HEK293 (cell line): ENCODE measurements at regions not wholly inside any gene's neighbourhood (a gene's known extent, or its start where the extent isn't known, plus 50 kb on each side); places are given as distances from the start of the nearest gene placed in this dataset.

Source experiments
- CTCF ChIA-PET: fragments of 350-600 bp; formaldehyde crosslinking; extraction: SDS; loops from one replicate; lab custom pipeline; 2021; ENCODE audit warnings: antibody characterized with exemption; lab: Yijun Ruan, JAX
- POLR2A ChIA-PET: fragments of 300-600 bp; formaldehyde crosslinking; extraction: SDS; loops from one replicate; lab custom pipeline; 2020; ENCODE audit warnings: antibody characterized with exemption, inconsistent platforms; lab: Yijun Ruan, JAX
- H3K27ac ChIP-seq: fragments of 200-500 bp; sonication (Bioruptor generic); 2 replicates; pipeline ENCODE4 v1.5.1; 2014; ENCODE audit warnings: low read depth, low read length, control low read depth, inconsistent platforms; ENCODE audit errors: extremely low read depth
- H3K36me3 ChIP-seq, 2 experiments: fragments of 200-500 bp in 1 of 2; sonication (Bioruptor generic) in 1 of 2; 1 replicate in 1 of 2; 2 replicates in 1 of 2; pipeline ENCODE4 v1.5.1; 2014 to 2017; ENCODE audit warnings: inconsistent platforms in 2 of 2, low read length in 2 of 2; ENCODE audit not compliant: control insufficient read depth in 2 of 2, insufficient read depth in 1 of 2
- H3K4me1 ChIP-seq: fragments of 200-500 bp; sonication (Bioruptor generic); 2 replicates; pipeline ENCODE4 v1.5.1; 2014; ENCODE audit warnings: mild to moderate bottlenecking, low read length, inconsistent platforms; ENCODE audit not compliant: control insufficient read depth, insufficient read depth
- H3K4me3 ChIP-seq: 2 replicates; pipeline ENCODE4 v1.5.1; 2011; ENCODE audit warnings: low read depth, mild to moderate bottlenecking, control low read depth, low read length, moderate library complexity
- H3K9me3 ChIP-seq: fragments of 200-500 bp; sonication (Bioruptor generic); 2 replicates; pipeline ENCODE4 v1.5.1; 2014; ENCODE audit warnings: low read depth, low read length, inconsistent platforms; ENCODE audit not compliant: control insufficient read depth, insufficient read depth
- FEZF1 ChIP-seq: fragments of 450-650 bp; formaldehyde crosslinking; IDR thresholded peaks from 2 replicates; pipeline ENCODE4 v1.5.1; 2016; ENCODE audit warnings: missing biosample characterization, missing genetic modification characterization
- GLI2 ChIP-seq: fragments of 450-650 bp; formaldehyde crosslinking; IDR thresholded peaks from 2 replicates; pipeline ENCODE4; 2017; ENCODE audit warnings: missing biosample characterization, missing genetic modification characterization, low read depth, borderline replicate concordance
- GLIS1 ChIP-seq: fragments of 450-650 bp; formaldehyde crosslinking; IDR thresholded peaks from 2 replicates; pipeline ENCODE4 v1.5.1; 2016; ENCODE audit warnings: missing biosample characterization, missing genetic modification characterization
- HOXD13 ChIP-seq: sonication (generic); formaldehyde crosslinking; IDR thresholded peaks from 2 replicates; pipeline ENCODE4 v1.8.0; 2022; ENCODE audit warnings: missing genetic modification reagents, borderline replicate concordance
- KLF1 ChIP-seq: fragments of 450-650 bp; formaldehyde crosslinking; IDR thresholded peaks from 2 replicates; pipeline ENCODE4 v1.5.1; 2016; ENCODE audit warnings: missing biosample characterization, missing genetic modification characterization
- KLF8 ChIP-seq: fragments of 450-650 bp; formaldehyde crosslinking; IDR thresholded peaks from 2 replicates; pipeline ENCODE4 v1.5.1; 2016; ENCODE audit warnings: missing biosample characterization, missing genetic modification characterization
- SCRT2 ChIP-seq: fragments of 450-650 bp; formaldehyde crosslinking; IDR thresholded peaks from 2 replicates; pipeline ENCODE4 v1.5.1; 2016; ENCODE audit warnings: missing biosample characterization, missing genetic modification characterization
- TCF7L2 ChIP-seq: IDR thresholded peaks from 2 replicates; pipeline ENCODE4 v1.6.1; 2011; ENCODE audit warnings: low read depth, mild to moderate bottlenecking, inconsistent platforms, low read length, moderate library complexity, borderline replicate concordance
- ZNF169 ChIP-seq: fragments of 450-650 bp; formaldehyde crosslinking; IDR thresholded peaks from 2 replicates; pipeline ENCODE4 v1.5.1; 2016; ENCODE audit warnings: missing biosample characterization, missing genetic modification characterization
- ZNF2 ChIP-seq: fragments of 450-650 bp; formaldehyde crosslinking; IDR thresholded peaks from 2 replicates; pipeline ENCODE4 v1.5.1; 2016; ENCODE audit warnings: missing biosample characterization, missing genetic modification characterization
- ZNF311 ChIP-seq: fragments of 450-650 bp; formaldehyde crosslinking; IDR thresholded peaks from 2 replicates; pipeline ENCODE4 v1.5.1; 2017; ENCODE audit warnings: missing biosample characterization, missing genetic modification characterization, borderline replicate concordance
- ZNF37A ChIP-seq: fragments of 450-650 bp; IDR thresholded peaks from 2 replicates; pipeline ENCODE4 v1.5.1; 2018; ENCODE audit warnings: missing biosample characterization, missing genetic modification characterization
- ZNF549 ChIP-seq: fragments of 450-650 bp; IDR thresholded peaks from 2 replicates; pipeline ENCODE4 v1.5.1; 2018; ENCODE audit warnings: missing biosample characterization, missing genetic modification characterization, mild to moderate bottlenecking, inconsistent platforms, moderate library complexity
- ZNF558 ChIP-seq: fragments of 450-650 bp; formaldehyde crosslinking; IDR thresholded peaks from 2 replicates; pipeline ENCODE4 v1.5.1; 2016; ENCODE audit warnings: missing biosample characterization, missing genetic modification characterization
- ZNF560 ChIP-seq: fragments of 450-650 bp; formaldehyde crosslinking; IDR thresholded peaks from 2 replicates; pipeline ENCODE4 v1.5.1; 2017; ENCODE audit warnings: missing biosample characterization, missing genetic modification characterization, borderline replicate concordance
- ZNF610 ChIP-seq: fragments of 450-650 bp; formaldehyde crosslinking; IDR thresholded peaks from 2 replicates; pipeline ENCODE4 v1.5.1; 2016; ENCODE audit warnings: missing biosample characterization, missing genetic modification characterization, borderline replicate concordance
- ZNF843 ChIP-seq: fragments of 450-650 bp; formaldehyde crosslinking; IDR thresholded peaks from 2 replicates; pipeline ENCODE4 v1.5.1; 2016; ENCODE audit warnings: missing biosample characterization, missing genetic modification characterization
- ZSCAN4 ChIP-seq: fragments of 450-650 bp; formaldehyde crosslinking; IDR thresholded peaks from 2 replicates; pipeline ENCODE4 v1.5.1; 2017; ENCODE audit warnings: missing biosample characterization, missing genetic modification characterization
- TF ChIP-seq, protein P1 (sequence below): fragments of 450-650 bp; formaldehyde crosslinking; IDR thresholded peaks from 2 replicates; pipeline ENCODE4 v1.5.1; 2016; ENCODE audit warnings: missing biosample characterization, missing genetic modification characterization
- TF ChIP-seq, protein P2 (sequence below): fragments of 450-650 bp; formaldehyde crosslinking; IDR thresholded peaks from 2 replicates; pipeline ENCODE4 v1.5.1; 2016; ENCODE audit warnings: missing biosample characterization, missing genetic modification characterization, borderline replicate concordance
- TF ChIP-seq, protein P3 (sequence below): fragments of 450-650 bp; formaldehyde crosslinking; IDR thresholded peaks from 2 replicates; pipeline ENCODE4 v1.5.1; 2016; ENCODE audit warnings: missing biosample characterization, missing genetic modification characterization
- TF ChIP-seq, protein P4 (sequence below): fragments of 450-650 bp; formaldehyde crosslinking; IDR thresholded peaks from 2 replicates; pipeline ENCODE4 v1.5.1; 2016; ENCODE audit warnings: missing biosample characterization, missing genetic modification characterization
- TF ChIP-seq, protein P5 (sequence below): fragments of 450-650 bp; formaldehyde crosslinking; IDR thresholded peaks from 2 replicates; pipeline ENCODE4 v1.5.1; 2016; ENCODE audit warnings: missing biosample characterization, missing genetic modification characterization

GRCh38 chr2:74046441-74046840 lies 61.7 kb downstream of the TET3 start (continued):
- TF ChIP-seq, protein P1, sequence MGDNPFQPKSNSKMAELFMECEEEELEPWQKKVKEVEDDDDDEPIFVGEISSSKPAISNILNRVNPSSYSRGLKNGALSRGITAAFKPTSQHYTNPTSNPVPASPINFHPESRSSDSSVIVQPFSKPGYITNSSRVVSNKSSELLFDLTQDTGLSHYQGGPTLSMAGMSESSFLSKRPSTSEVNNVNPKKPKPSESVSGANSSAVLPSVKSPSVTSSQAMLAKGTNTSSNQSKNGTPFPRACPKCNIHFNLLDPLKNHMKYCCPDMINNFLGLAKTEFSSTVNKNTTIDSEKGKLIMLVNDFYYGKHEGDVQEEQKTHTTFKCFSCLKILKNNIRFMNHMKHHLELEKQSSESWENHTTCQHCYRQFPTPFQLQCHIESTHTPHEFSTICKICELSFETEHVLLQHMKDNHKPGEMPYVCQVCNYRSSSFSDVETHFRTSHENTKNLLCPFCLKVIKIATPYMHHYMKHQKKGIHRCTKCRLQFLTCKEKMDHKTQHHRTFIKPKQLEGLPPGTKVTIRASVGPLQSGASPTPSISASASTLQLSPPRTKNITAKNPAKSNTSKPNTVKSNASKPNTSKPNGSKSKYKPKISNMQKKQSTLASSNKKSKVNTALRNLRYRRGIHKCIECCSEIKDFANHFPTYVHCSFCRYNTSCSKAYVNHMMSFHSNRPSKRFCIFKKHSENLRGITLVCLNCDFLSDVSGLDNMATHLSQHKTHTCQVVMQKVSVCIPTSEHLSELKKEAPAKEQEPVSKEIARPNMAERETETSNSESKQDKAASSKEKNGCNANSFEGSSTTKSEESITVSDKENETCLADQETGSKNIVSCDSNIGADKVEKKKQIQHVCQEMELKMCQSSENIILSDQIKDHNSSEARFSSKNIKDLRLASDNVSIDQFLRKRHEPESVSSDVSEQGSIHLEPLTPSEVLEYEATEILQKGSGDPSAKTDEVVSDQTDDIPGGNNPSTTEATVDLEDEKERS (tag by site-specific recombination): no peak
- no peak for TF ChIP-seq ZNF37A (tag by site-specific recombination)

DNA sequence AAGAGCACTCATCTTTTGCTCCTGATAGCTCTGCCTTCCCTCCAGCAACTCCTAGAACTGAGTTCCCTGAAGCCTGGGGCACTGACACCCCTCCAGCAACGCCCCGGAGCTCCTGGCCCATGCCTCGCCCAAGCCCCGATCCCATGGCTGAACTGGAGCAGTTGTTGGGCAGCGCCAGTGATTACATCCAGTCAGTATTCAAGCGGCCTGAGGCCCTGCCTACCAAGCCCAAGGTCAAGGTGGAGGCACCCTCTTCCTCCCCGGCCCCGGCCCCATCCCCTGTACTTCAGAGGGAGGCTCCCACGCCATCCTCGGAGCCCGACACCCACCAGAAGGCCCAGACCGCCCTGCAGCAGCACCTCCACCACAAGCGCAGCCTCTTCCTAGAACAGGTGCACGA lies 62.4 kb downstream of the TET3 start:
- Histone ChIP-seq H3K27ac (no peak overlapping the region), H3K36me3 (peaks cover 0 to 24% of the 10 kb centered on the region in 2 experiments; a peak in 1 of 3 replicates), H3K4me1 (peaks cover 9% of the 10 kb centered on the region), H3K9me3 (no peaks in the 10 kb centered on the region), H3K4me3 (no peak overlapping the region)
- ChIA-PET CTCF (no interaction called here), POLR2A (no interaction called here)
- no peak for TF ChIP-seq FEZF1 (tag by site-specific recombination)
- TF ChIP-seq, protein P2, sequence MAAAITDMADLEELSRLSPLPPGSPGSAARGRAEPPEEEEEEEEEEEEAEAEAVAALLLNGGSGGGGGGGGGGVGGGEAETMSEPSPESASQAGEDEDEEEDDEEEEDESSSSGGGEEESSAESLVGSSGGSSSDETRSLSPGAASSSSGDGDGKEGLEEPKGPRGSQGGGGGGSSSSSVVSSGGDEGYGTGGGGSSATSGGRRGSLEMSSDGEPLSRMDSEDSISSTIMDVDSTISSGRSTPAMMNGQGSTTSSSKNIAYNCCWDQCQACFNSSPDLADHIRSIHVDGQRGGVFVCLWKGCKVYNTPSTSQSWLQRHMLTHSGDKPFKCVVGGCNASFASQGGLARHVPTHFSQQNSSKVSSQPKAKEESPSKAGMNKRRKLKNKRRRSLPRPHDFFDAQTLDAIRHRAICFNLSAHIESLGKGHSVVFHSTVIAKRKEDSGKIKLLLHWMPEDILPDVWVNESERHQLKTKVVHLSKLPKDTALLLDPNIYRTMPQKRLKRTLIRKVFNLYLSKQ (tag by site-specific recombination): no peak
- no peak for TF ChIP-seq ZNF560 (tag by site-specific recombination)

GRCh38 chr2:74048147-74048546 lies 63.4 kb downstream of the TET3 start:
- ChIA-PET POLR2A (no interaction called here), CTCF (no interaction called here)
- peaks cover 0 to 24% of the 10 kb centered on the region in 2 experiments; a peak in 1 of 3 replicates for H3K36me3 ChIP-seq
- H3K4me3 ChIP-seq: no peak overlapping the region
- H3K27ac ChIP-seq: no peak overlapping the region
- peaks cover 9% of the 10 kb centered on the region for H3K4me1 ChIP-seq
- no peaks in the 10 kb centered on the region for H3K9me3 ChIP-seq
- TF ChIP-seq TCF7L2 (no peak), ZNF2 (tag by site-specific recombination) (no peak), KLF1 (tag by site-specific recombination) (no peak), ZNF311 (no peak), KLF8 (tag by site-specific recombination) (no peak), ZNF549 (tag by site-specific recombination) (no peak), HOXD13 (CRISPR knock-in tag) (no peak), ZNF169 (no peak), ZNF843 (tag by site-specific recombination) (no peak), ZNF558 (no peak), GLIS1 (tag by site-specific recombination) (no peak), ZNF610 (tag by site-specific recombination) (no peak), ZSCAN4 (no peak), SCRT2 (tag by site-specific recombination) (no peak), GLI2 (tag by site-specific recombination) (no peak), FEZF1 (tag by site-specific recombination) (no peak)
- TF ChIP-seq, protein P3, sequence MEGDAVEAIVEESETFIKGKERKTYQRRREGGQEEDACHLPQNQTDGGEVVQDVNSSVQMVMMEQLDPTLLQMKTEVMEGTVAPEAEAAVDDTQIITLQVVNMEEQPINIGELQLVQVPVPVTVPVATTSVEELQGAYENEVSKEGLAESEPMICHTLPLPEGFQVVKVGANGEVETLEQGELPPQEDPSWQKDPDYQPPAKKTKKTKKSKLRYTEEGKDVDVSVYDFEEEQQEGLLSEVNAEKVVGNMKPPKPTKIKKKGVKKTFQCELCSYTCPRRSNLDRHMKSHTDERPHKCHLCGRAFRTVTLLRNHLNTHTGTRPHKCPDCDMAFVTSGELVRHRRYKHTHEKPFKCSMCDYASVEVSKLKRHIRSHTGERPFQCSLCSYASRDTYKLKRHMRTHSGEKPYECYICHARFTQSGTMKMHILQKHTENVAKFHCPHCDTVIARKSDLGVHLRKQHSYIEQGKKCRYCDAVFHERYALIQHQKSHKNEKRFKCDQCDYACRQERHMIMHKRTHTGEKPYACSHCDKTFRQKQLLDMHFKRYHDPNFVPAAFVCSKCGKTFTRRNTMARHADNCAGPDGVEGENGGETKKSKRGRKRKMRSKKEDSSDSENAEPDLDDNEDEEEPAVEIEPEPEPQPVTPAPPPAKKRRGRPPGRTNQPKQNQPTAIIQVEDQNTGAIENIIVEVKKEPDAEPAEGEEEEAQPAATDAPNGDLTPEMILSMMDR (tag by site-specific recombination): no peak
- TF ChIP-seq, protein P4, sequence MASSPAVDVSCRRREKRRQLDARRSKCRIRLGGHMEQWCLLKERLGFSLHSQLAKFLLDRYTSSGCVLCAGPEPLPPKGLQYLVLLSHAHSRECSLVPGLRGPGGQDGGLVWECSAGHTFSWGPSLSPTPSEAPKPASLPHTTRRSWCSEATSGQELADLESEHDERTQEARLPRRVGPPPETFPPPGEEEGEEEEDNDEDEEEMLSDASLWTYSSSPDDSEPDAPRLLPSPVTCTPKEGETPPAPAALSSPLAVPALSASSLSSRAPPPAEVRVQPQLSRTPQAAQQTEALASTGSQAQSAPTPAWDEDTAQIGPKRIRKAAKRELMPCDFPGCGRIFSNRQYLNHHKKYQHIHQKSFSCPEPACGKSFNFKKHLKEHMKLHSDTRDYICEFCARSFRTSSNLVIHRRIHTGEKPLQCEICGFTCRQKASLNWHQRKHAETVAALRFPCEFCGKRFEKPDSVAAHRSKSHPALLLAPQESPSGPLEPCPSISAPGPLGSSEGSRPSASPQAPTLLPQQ: no peak
- TF ChIP-seq, protein P5, sequence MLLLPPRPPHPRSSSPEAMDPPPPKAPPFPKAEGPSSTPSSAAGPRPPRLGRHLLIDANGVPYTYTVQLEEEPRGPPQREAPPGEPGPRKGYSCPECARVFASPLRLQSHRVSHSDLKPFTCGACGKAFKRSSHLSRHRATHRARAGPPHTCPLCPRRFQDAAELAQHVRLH (tag by site-specific recombination): no peak
